ENCODE measurements at regions not wholly inside any gene's neighbourhood (a gene's known extent, or its start where the extent isn't known, plus 50 kb on each side); places are given as distances from the start of the nearest gene placed in this dataset.

DNA sequence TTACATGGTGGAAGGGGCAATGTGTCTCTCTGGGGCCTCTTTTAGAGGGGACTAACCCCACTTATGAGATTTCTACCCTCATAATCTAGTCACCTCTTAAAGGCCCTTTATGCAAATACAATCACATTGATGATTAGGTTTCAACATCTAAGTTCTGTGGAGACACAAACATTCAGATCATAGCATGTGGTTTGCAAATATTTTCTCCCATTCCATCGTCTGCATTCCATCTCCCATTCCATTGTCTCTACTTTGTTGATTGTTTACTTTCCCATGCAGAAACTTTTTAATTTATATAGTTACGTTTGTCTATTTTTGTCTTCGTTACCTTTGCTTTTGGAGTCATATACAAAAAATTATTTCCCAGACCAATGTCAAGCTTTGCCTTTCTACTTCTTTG is 927.5 kb upstream of the INTU start:
- no peak overlapping the region for H3K4me2 ChIP-seq (ENCODE audit: extremely low read depth, insufficient read depth, low read length)
- H3K79me2 ChIP-seq (ENCODE audit: control insufficient read depth, insufficient read depth, low read length): no peaks in the 10 kb centered on the region
- no peak overlapping the region for H3K27ac ChIP-seq (ENCODE audit: insufficient read depth, low read length)
- DNase-seq (ENCODE audit: low read depth in 2 of 2): peak in 1 of 2 donors; percentile 75
- no peaks in the 10 kb centered on the region for H3K27me3 ChIP-seq (ENCODE audit: control insufficient read depth, insufficient read depth, low read length)
- H3K9me3 ChIP-seq (ENCODE audit: control insufficient read depth, insufficient read depth, low read depth, low read length): no peaks in the 10 kb centered on the region
- no peak overlapping the region for H2AFZ ChIP-seq (ENCODE audit: low read length)
- no peak overlapping the region for H3K9ac ChIP-seq (ENCODE audit: insufficient read depth, low read length)
- TF ChIP-seq EZH2 (IDR thresholded peaks at IDR 0.05; ENCODE audit: low read length, missing control alignments) (no peak), CTCF (conservative IDR thresholded peaks at IDR 0.05 in 1 of 2, IDR thresholded peaks at IDR 0.05 in 1 of 2; ENCODE audit: low read depth in 1 of 2, low read length in 2 of 2) (no peak)
- H3K4me1 ChIP-seq (ENCODE audit: control insufficient read depth, extremely low read depth, insufficient read depth, low read length): peaks cover 3% of the 10 kb centered on the region
- no peak overlapping the region for H3K4me3 ChIP-seq (replicated peaks in 1 of 4; ENCODE audit: control extremely low read depth in 1 of 4, insufficient read depth in 1 of 4, low read depth in 3 of 4, low read length in 4 of 4)
- no peaks in the 10 kb centered on the region for H4K20me1 ChIP-seq (ENCODE audit: control insufficient read depth, extremely low read depth, insufficient read depth, low read length)
- H3K36me3 ChIP-seq (ENCODE audit: control insufficient read depth, insufficient read depth, low read length): no peaks in the 10 kb centered on the region

- no peak for TF ChIP-seq EZH2 (IDR thresholded peaks at IDR 0.05; ENCODE audit: low read length, missing control alignments)
- no peak for TF ChIP-seq CTCF (conservative IDR thresholded peaks at IDR 0.05 in 1 of 2, IDR thresholded peaks at IDR 0.05 in 1 of 2; ENCODE audit: low read depth in 1 of 2, low read length in 2 of 2)
- no peaks in the 10 kb centered on the region for H3K27me3 ChIP-seq (ENCODE audit: control insufficient read depth, insufficient read depth, low read length)
These were observed 924.0 kb upstream of the INTU start for GRCh38 chr4:126708716-126709115.

DNA sequence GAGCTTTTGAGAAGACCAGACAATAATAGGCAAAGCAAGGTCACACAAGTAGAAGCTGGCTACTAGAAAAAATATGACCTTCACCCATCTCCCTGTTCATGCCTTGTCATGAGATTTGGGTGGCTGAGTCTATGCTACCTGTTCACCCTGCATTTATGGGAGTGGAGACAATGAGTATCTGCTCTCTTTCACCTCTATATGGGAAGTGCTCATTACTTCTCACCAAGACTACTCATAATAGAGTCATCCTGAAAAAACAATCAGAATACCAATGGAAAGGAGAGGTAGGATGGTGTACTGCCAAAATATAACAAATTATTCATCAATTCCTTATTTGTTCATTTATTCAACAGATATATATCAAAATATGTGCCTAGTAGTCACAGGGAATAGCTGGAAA is 921.8 kb upstream of the INTU start:
- H3K9me3 ChIP-seq (ENCODE audit: control insufficient read depth, insufficient read depth, low read depth, low read length): no peaks in the 10 kb centered on the region
- H4K20me1 ChIP-seq (ENCODE audit: control insufficient read depth, extremely low read depth, insufficient read depth, low read length): no peaks in the 10 kb centered on the region
- H3K9ac ChIP-seq (ENCODE audit: insufficient read depth, low read length): no peak overlapping the region
- H3K27me3 ChIP-seq (ENCODE audit: control insufficient read depth, insufficient read depth, low read length): no peaks in the 10 kb centered on the region
- DNase-seq (ENCODE audit: low read depth in 2 of 2): no peak
- no peaks in the 10 kb centered on the region for H3K79me2 ChIP-seq (ENCODE audit: control insufficient read depth, insufficient read depth, low read length)
- no peak overlapping the region for H3K27ac ChIP-seq (ENCODE audit: insufficient read depth, low read length)
- TF ChIP-seq EZH2 (IDR thresholded peaks at IDR 0.05; ENCODE audit: low read length, missing control alignments): no peak
- TF ChIP-seq CTCF (conservative IDR thresholded peaks at IDR 0.05 in 1 of 2, IDR thresholded peaks at IDR 0.05 in 1 of 2; ENCODE audit: low read depth in 1 of 2, low read length in 2 of 2): no peak
- no peaks in the 10 kb centered on the region for H3K4me1 ChIP-seq (ENCODE audit: control insufficient read depth, extremely low read depth, insufficient read depth, low read length)
- H3K4me3 ChIP-seq (replicated peaks in 1 of 4; ENCODE audit: control extremely low read depth in 1 of 4, insufficient read depth in 1 of 4, low read depth in 3 of 4, low read length in 4 of 4): no peak overlapping the region
- no peak overlapping the region for H2AFZ ChIP-seq (ENCODE audit: low read length)
- H3K36me3 ChIP-seq (ENCODE audit: control insufficient read depth, insufficient read depth, low read length): no peaks in the 10 kb centered on the region
- H3K4me2 ChIP-seq (ENCODE audit: extremely low read depth, insufficient read depth, low read length): no peak overlapping the region

More at GRCh38 chr4:126708716-126709115, 924.0 kb upstream of the INTU start:
- no peaks in the 10 kb centered on the region for H3K36me3 ChIP-seq (ENCODE audit: control insufficient read depth, insufficient read depth, low read length)
- no peaks in the 10 kb centered on the region for H4K20me1 ChIP-seq (ENCODE audit: control insufficient read depth, extremely low read depth, insufficient read depth, low read length)
- no peaks in the 10 kb centered on the region for H3K9me3 ChIP-seq (ENCODE audit: control insufficient read depth, insufficient read depth, low read depth, low read length)
- no peak overlapping the region for H3K9ac ChIP-seq (ENCODE audit: insufficient read depth, low read length)
- H3K79me2 ChIP-seq (ENCODE audit: control insufficient read depth, insufficient read depth, low read length): no peaks in the 10 kb centered on the region
- no peak overlapping the region for H3K27ac ChIP-seq (ENCODE audit: insufficient read depth, low read length)
- H2AFZ ChIP-seq (ENCODE audit: low read length): no peak overlapping the region
- DNase-seq (ENCODE audit: low read depth in 2 of 2): no peak
- H3K4me2 ChIP-seq (ENCODE audit: extremely low read depth, insufficient read depth, low read length): no peak overlapping the region
- no peaks in the 10 kb centered on the region for H3K4me1 ChIP-seq (ENCODE audit: control insufficient read depth, extremely low read depth, insufficient read depth, low read length)
- H3K4me3 ChIP-seq (replicated peaks in 1 of 4; ENCODE audit: control extremely low read depth in 1 of 4, insufficient read depth in 1 of 4, low read depth in 3 of 4, low read length in 4 of 4): no peak overlapping the region

All from fibroblast of lung (primary cell).